ENCODE measurements at regions not wholly inside any gene's neighbourhood (a gene's known extent, or its start where the extent isn't known, plus 50 kb on each side); places are given as distances from the start of the nearest gene placed in this dataset.

- H3K4me3 ChIP-seq (ENCODE audit: control insufficient read depth, low read depth, low read length): no peak overlapping the region
- TF ChIP-seq CTCF (conservative IDR thresholded peaks at IDR 0.05; ENCODE audit: control insufficient read depth, insufficient read depth, low read depth, low read length): no peak
- peak; percentile 7 for DNase-seq (ENCODE audit: low read depth)
Observed at GRCh38 chr11:80417681-80418080, 976.9 kb upstream of the TENM4 start.

- no peak for TF ChIP-seq CTCF (conservative IDR thresholded peaks at IDR 0.05; ENCODE audit: control insufficient read depth, insufficient read depth, low read depth, low read length)
- H3K4me3 ChIP-seq (ENCODE audit: control insufficient read depth, low read depth, low read length): no peak overlapping the region
- DNase-seq (ENCODE audit: low read depth): no peak
Observed at GRCh38 chr11:80415580-80415979, 974.8 kb upstream of the TENM4 start.

GRCh38 chr11:80414181-80415165, 973.6 kb upstream of the TENM4 start:
- no peak overlapping the region for H3K4me3 ChIP-seq (ENCODE audit: control insufficient read depth, low read depth, low read length)
- DNase-seq (ENCODE audit: low read depth): peak; percentile 57
- TF ChIP-seq CTCF (conservative IDR thresholded peaks at IDR 0.05; ENCODE audit: control insufficient read depth, insufficient read depth, low read depth, low read length): no peak

GRCh38 chr11:80412604-80413003, 971.8 kb upstream of the TENM4 start:
- no peak for DNase-seq (ENCODE audit: low read depth)
- H3K4me3 ChIP-seq (ENCODE audit: control insufficient read depth, low read depth, low read length): no peak overlapping the region
- TF ChIP-seq CTCF (conservative IDR thresholded peaks at IDR 0.05; ENCODE audit: control insufficient read depth, insufficient read depth, low read depth, low read length): no peak

- no peak for TF ChIP-seq CTCF (conservative IDR thresholded peaks at IDR 0.05; ENCODE audit: control insufficient read depth, insufficient read depth, low read depth, low read length)
- DNase-seq (ENCODE audit: low read depth): no peak
- no peak overlapping the region for H3K4me3 ChIP-seq (ENCODE audit: control insufficient read depth, low read depth, low read length)
Observed at GRCh38 chr11:80393210-80393609, 952.4 kb upstream of the TENM4 start.

- DNase-seq (ENCODE audit: low read depth): no peak
- no peak for TF ChIP-seq CTCF (conservative IDR thresholded peaks at IDR 0.05; ENCODE audit: control insufficient read depth, insufficient read depth, low read depth, low read length)
- H3K4me3 ChIP-seq (ENCODE audit: control insufficient read depth, low read depth, low read length): no peak overlapping the region
Observed at GRCh38 chr11:80390505-80390904, 949.7 kb upstream of the TENM4 start.

Measured in fibroblast of mammary gland (primary cell).